H1 (cell line): ENCODE measurements at regions not wholly inside any gene's neighbourhood (a gene's known extent, or its start where the extent isn't known, plus 50 kb on each side); places are given as distances from the start of the nearest gene placed in this dataset.

Source experiments
- CTCF ChIA-PET: fragments of 300-600 bp; sonication (Branson Sonifier 250); formaldehyde crosslinking; loops from one replicate; lab custom pipeline; 2021; ENCODE audit not compliant: partially characterized antibody; lab: Charles Lee
- POLR2A ChIA-PET: fragments of 300-600 bp; sonication (Branson Sonifier 250); formaldehyde crosslinking; loops from one replicate; lab custom pipeline; 2021; ENCODE audit warnings: inconsistent platforms; ENCODE audit not compliant: partially characterized antibody; lab: Charles Lee
- DNase-seq, 2 experiments: peaks; one replicate each; pipeline versions ENCODE4 v3.0.0 to v3.0.0-alpha.2; 2010 to 2022; ENCODE audit warnings: low spot score in 2 of 2, low read depth in 1 of 2, mixed read lengths in 1 of 2
- FAIRE-seq: peaks from 2 replicates; lab custom pipeline; 2011; peaks lifted over from hg19 to GRCh38; lab: Jason Lieb, UNC
- H2AFZ ChIP-seq: 2 replicates; pipeline ENCODE4 v1.8.1; 2012; ENCODE audit warnings: low read length, inconsistent platforms
- H2AK5ac ChIP-seq: 2 replicates; pipeline ENCODE4 v1.6.1; 2013; ENCODE audit warnings: low read depth, low read length
- H2BK120ac ChIP-seq: replicated peaks from 2 replicates; pipeline ENCODE3; 2013; ENCODE audit warnings: low read depth, low read length, inconsistent platforms
- H2BK12ac ChIP-seq: 2 replicates; pipeline ENCODE4 v1.6.1; 2013; ENCODE audit warnings: low read depth, low read length
- H2BK15ac ChIP-seq: 2 replicates; pipeline ENCODE4 v1.6.1; 2013; ENCODE audit warnings: low read length
- H2BK20ac ChIP-seq: 2 replicates; pipeline ENCODE4 v1.6.1; 2013; ENCODE audit warnings: low read length
- H2BK5ac ChIP-seq: 2 replicates; pipeline ENCODE4 v1.6.1; 2013; ENCODE audit warnings: low read depth, low read length
- H3K14ac ChIP-seq: 2 replicates; pipeline ENCODE4 v1.6.1; 2013; ENCODE audit warnings: inconsistent platforms; ENCODE audit not compliant: insufficient read length
- H3K18ac ChIP-seq: 2 replicates; pipeline ENCODE4 v1.6.1; 2013; ENCODE audit warnings: low read length; ENCODE audit errors: extremely low read depth
- H3K23ac ChIP-seq: 2 replicates; pipeline ENCODE4 v1.6.1; 2013; ENCODE audit warnings: inconsistent platforms; ENCODE audit not compliant: insufficient read length
- H3K23me2 ChIP-seq: 2 replicates; pipeline ENCODE4 v1.6.1; 2013; ENCODE audit warnings: low read depth, low read length
- H3K27ac ChIP-seq: 2 replicates; pipeline ENCODE4 v1.6.1; 2011; ENCODE audit warnings: low read depth, low read length, inconsistent platforms
- H3K27me3 ChIP-seq, 4 experiments: replicated peaks in 1 of 4; 1 replicate in 1 of 4; 2 replicates in 3 of 4; pipeline versions ENCODE4 v1.6.1 to v1.8.1; 2011 to 2013; ENCODE audit warnings: low read length in 3 of 4, mild to moderate bottlenecking in 3 of 4, inconsistent platforms in 2 of 4, mixed read lengths in 2 of 4, moderate library complexity in 1 of 4; ENCODE audit not compliant: control insufficient read depth in 3 of 4, insufficient read depth in 3 of 4; ENCODE audit errors: extremely low read depth in 1 of 4
- H3K36me3 ChIP-seq, 4 experiments: 2 replicates each; pipeline versions ENCODE4 v1.6.1 to v1.8.1; 2011 to 2013; ENCODE audit warnings: mild to moderate bottlenecking in 4 of 4, low read length in 3 of 4, moderate library complexity in 2 of 4, control low read depth in 1 of 4, inconsistent platforms in 1 of 4; ENCODE audit not compliant: insufficient read depth in 4 of 4, control insufficient read depth in 2 of 4
- H3K4ac ChIP-seq: replicated peaks from 2 replicates; pipeline ENCODE3; 2013; ENCODE audit warnings: low read length, low read depth, mixed read lengths, inconsistent platforms; ENCODE audit not compliant: insufficient read length
- H3K4me1 ChIP-seq, 4 experiments: replicated peaks in 1 of 4; 1 replicate in 1 of 4; 2 replicates in 3 of 4; pipeline versions ENCODE4 v1.6.1 to v1.8.1; 2011 to 2013; ENCODE audit warnings: low read length in 3 of 4, inconsistent platforms in 2 of 4, mixed read lengths in 1 of 4; ENCODE audit not compliant: insufficient read depth in 4 of 4, control insufficient read depth in 3 of 4
- H3K4me2 ChIP-seq, 2 experiments: 2 replicates each; pipeline versions ENCODE4 v1.6.1 to v1.8.1; 2011 to 2013; ENCODE audit warnings: low read depth in 2 of 2, low read length in 2 of 2, control low read depth in 1 of 2, inconsistent platforms in 1 of 2, mild to moderate bottlenecking in 1 of 2; ENCODE audit not compliant: insufficient read depth in 1 of 2
- H3K4me3 ChIP-seq, 4 experiments: fragments of 200-600, 300-600 bp in 1 of 4; sonication (generic), shearing (Covaris generic), sonication (Bioruptor Twin) in 1 of 4; 2 replicates each; pipeline versions ENCODE4 v1.5.1 to v1.8.1; 2011 to 2016; ENCODE audit warnings: low read length in 4 of 4, low read depth in 3 of 4, control low read depth in 2 of 4, inconsistent platforms in 2 of 4, mild to moderate bottlenecking in 2 of 4, mixed read lengths in 1 of 4, moderate library complexity in 1 of 4; ENCODE audit not compliant: insufficient read depth in 2 of 4; ENCODE audit errors: extremely low read depth in 1 of 4
- H3K56ac ChIP-seq: replicated peaks from 2 replicates; pipeline ENCODE3; 2013; ENCODE audit warnings: low read depth, mild to moderate bottlenecking, mixed read lengths, low read length, inconsistent platforms; ENCODE audit not compliant: insufficient read length
- H3K79me1 ChIP-seq: 2 replicates; pipeline ENCODE4 v1.6.1; 2013; ENCODE audit warnings: low read depth, low read length, control low read depth
- H3K79me2 ChIP-seq, 2 experiments: 2 replicates each; pipeline versions ENCODE4 v1.6.1 to v1.8.1; 2012 to 2013; ENCODE audit warnings: low read length in 2 of 2, mild to moderate bottlenecking in 2 of 2, inconsistent platforms in 1 of 2; ENCODE audit not compliant: insufficient read depth in 2 of 2, control insufficient read depth in 1 of 2
- H3K9ac ChIP-seq, 4 experiments: replicated peaks in 1 of 4; 1 replicate in 1 of 4; 2 replicates in 3 of 4; pipeline versions ENCODE4 v1.6.1 to v1.8.1; 2011 to 2013; ENCODE audit warnings: low read depth in 3 of 4, low read length in 3 of 4, control low read depth in 2 of 4, mild to moderate bottlenecking in 2 of 4, moderate library complexity in 2 of 4, inconsistent platforms in 1 of 4; ENCODE audit errors: extremely low read depth in 1 of 4
- H3K9me3 ChIP-seq, 2 experiments: 2 replicates each; pipeline versions ENCODE4 v1.6.1 to v1.8.1; 2012 to 2013; ENCODE audit warnings: mild to moderate bottlenecking in 2 of 2, moderate library complexity in 2 of 2, control low read depth in 1 of 2, inconsistent platforms in 1 of 2, low read depth in 1 of 2, low read length in 1 of 2, mixed read lengths in 1 of 2; ENCODE audit not compliant: insufficient read depth in 2 of 2
- H4K20me1 ChIP-seq, 2 experiments: replicated peaks in 1 of 2; 2 replicates each; pipeline versions ENCODE3 to v1.8.1; 2011 to 2013; ENCODE audit warnings: inconsistent platforms in 2 of 2, low read length in 2 of 2, mild to moderate bottlenecking in 1 of 2; ENCODE audit not compliant: insufficient read depth in 2 of 2, control insufficient read depth in 1 of 2
- H4K5ac ChIP-seq: 2 replicates; pipeline ENCODE4 v1.6.1; 2013; ENCODE audit warnings: low read length, low read depth, mixed read lengths, inconsistent platforms; ENCODE audit not compliant: insufficient read length
- H4K8ac ChIP-seq: 2 replicates; pipeline ENCODE4 v1.8.0; 2013; ENCODE audit warnings: mild to moderate bottlenecking, moderate library complexity, low read length, inconsistent platforms; ENCODE audit not compliant: insufficient read depth; ENCODE audit errors: extremely low read depth
- H4K91ac ChIP-seq: replicated peaks from 2 replicates; pipeline ENCODE3; 2013; ENCODE audit warnings: low read length, mixed read lengths, inconsistent platforms; ENCODE audit not compliant: insufficient read length
- KDM4A ChIP-seq: IDR thresholded peaks from one replicate; pipeline ENCODE4 v1.7.1; 2012; ENCODE audit warnings: low read depth, mild to moderate bottlenecking, moderate library complexity, low read length, inconsistent platforms; ENCODE audit not compliant: severe bottlenecking
- RXRA ChIP-seq: IDR thresholded peaks from 2 replicates; pipeline ENCODE4 v1.6.1; 2011; ENCODE audit warnings: low read depth, mild to moderate bottlenecking, low read length, moderate library complexity; ENCODE audit not compliant: insufficient read depth
- SIX5 ChIP-seq: IDR thresholded peaks from 2 replicates; pipeline ENCODE4 v1.6.1; 2011; ENCODE audit warnings: mild to moderate bottlenecking, low read depth, low read length
- WGBS, 2 experiments: shearing (Covaris generic) in 1 of 2; methylation state at CpG; one replicate each; pipeline versions ENCODE4 v1.1.6 to v1.1.7; 2013 to 2015; ENCODE audit warnings: low lambda C conversion rate in 2 of 2, mixed read lengths in 2 of 2, inconsistent platforms in 1 of 2, low coverage in 1 of 2, missing lambda C conversion rate in 1 of 2; ENCODE audit not compliant: insufficient replicate concordance in 2 of 2, insufficient coverage in 1 of 2, insufficient read length in 1 of 2; ENCODE audit errors: extremely low coverage in 1 of 2, missing lambda C conversion rate in 1 of 2; 5-methylcytosine and 5-hydroxymethylcytosine counted together

GRCh38 chr6:4188801-4189200 is 53.4 kb upstream of the ECI2 start:
- Histone ChIP-seq H3K79me1 (no peaks in the 10 kb centered on the region), H3K36me3 (no peaks in the 10 kb centered on the region), H4K5ac (no peak overlapping the region), H4K20me1 (no peaks in the 10 kb centered on the region), H3K79me2 (no peaks in the 10 kb centered on the region), H3K4me2 (no peak overlapping the region), H3K14ac (no peak overlapping the region), H3K23ac (no peak overlapping the region), H2BK15ac (no peak overlapping the region), H3K27ac (no peak overlapping the region), H3K23me2 (no peaks in the 10 kb centered on the region), H4K91ac (no peak overlapping the region), H3K4ac (no peak overlapping the region), H2BK5ac (no peak overlapping the region), H3K56ac (no peak overlapping the region), H2AFZ (no peak overlapping the region), H3K9me3 (peaks cover 0 to 8% of the 10 kb centered on the region in 2 experiments; a peak in 1 of 4 replicates), H2BK120ac (no peak overlapping the region), H3K18ac (no peak overlapping the region), H3K9ac (no peak overlapping the region), H4K8ac (no peak overlapping the region), H2AK5ac (no peak overlapping the region), H3K4me3 (no peak overlapping the region), H2BK12ac (no peak overlapping the region), H3K27me3 (no peaks in the 10 kb centered on the region), H2BK20ac (no peak overlapping the region), H3K4me1 (no peaks in the 10 kb centered on the region)
- no peak for TF ChIP-seq RXRA
- TF ChIP-seq SIX5: no peak
- no peak for TF ChIP-seq KDM4A
- ChIA-PET CTCF (interaction anchor here (1.0 to 2.8 kb wide), 2 partner anchors 21 to 143 kb away, joined by 6 to 12 read pairs; no protein-coding TSS in a partner anchor), POLR2A (no interaction called here)
- FAIRE-seq (no peak), DNase-seq (no peak)
- 97% methylated on average over 25 of the region's 25 CpGs; no CpG with 5 or more reads in 1 of the 2 experiments for WGBS, 2 experiments
